ENCODE measurements at regions not wholly inside any gene's neighbourhood (a gene's known extent, or its start where the extent isn't known, plus 50 kb on each side); places are given as distances from the start of the nearest gene placed in this dataset.

DNA sequence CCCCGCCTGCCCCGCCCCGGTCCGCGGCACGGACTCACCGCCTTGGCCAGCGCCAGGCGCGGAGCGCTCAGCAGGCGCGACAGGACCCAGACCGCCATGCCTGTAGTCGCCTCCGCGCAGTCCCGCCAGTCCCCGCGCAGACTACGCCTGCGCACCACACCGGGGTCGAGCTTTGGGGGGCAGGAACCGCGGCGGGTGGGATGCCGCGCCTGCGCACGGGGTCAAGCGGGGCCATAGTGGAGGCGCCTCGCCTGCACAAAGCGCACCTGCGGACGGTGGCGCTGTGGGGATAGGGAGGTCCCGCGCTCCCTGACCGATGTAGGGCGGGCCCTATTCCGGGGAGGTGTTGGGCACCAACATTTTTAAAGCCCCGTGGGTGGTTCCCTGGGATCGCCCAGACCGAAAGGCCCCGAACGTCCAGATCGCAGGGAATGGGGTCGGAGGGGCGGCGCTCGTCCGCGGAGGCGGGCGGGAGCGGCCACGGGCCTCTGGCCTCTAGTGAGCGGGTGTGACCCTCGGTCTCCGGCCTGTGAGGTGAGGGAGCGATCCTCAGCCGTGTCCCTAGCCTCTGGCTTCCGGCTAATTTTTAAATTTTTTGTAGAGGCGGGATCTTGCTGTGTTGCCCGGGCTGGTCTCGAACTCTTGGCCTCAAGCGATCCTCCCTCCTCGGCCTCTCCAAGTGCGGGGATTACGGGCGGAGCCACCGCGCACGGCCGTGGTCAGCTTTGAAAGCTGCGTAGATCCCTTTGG, 70.8 kb upstream of the LPCAT1 start:
- TF ChIP-seq SUZ12 (IDR thresholded peaks at IDR 0.05; ENCODE audit: low read depth, low read length) (no peak), FOXJ3 (CRISPR knock-in tag; IDR thresholded peaks at IDR 0.05; ENCODE audit: borderline replicate concordance) (no peak), PLRG1 (conservative IDR thresholded peaks at IDR 0.05) (no peak), CTCF (CRISPR knock-in tag; IDR thresholded peaks at IDR 0.05) (peak; percentile 92), PHF8 (CRISPR knock-in tag; IDR thresholded peaks at IDR 0.05) (peak; percentile 77), TP53 (CRISPR knock-in tag; conservative IDR thresholded peaks at IDR 0.05) (no peak), HNF4A (CRISPR knock-in tag; IDR thresholded peaks at IDR 0.05) (no peak), KLF12 (CRISPR knock-in tag; IDR thresholded peaks at IDR 0.05; ENCODE audit: borderline replicate concordance) (no peak; the same call in 1 of the 2 replicates), ZSCAN9 (CRISPR knock-in tag; IDR thresholded peaks at IDR 0.05; ENCODE audit: borderline replicate concordance) (peak; percentile 65; the same call in 1 of the 2 replicates), RBAK (CRISPR knock-in tag; IDR thresholded peaks at IDR 0.05) (no peak), ZBTB7A (CRISPR knock-in tag; IDR thresholded peaks at IDR 0.05) (no peak; the same call in 1 of the 2 replicates)
- TF ChIP-seq, protein P1, sequence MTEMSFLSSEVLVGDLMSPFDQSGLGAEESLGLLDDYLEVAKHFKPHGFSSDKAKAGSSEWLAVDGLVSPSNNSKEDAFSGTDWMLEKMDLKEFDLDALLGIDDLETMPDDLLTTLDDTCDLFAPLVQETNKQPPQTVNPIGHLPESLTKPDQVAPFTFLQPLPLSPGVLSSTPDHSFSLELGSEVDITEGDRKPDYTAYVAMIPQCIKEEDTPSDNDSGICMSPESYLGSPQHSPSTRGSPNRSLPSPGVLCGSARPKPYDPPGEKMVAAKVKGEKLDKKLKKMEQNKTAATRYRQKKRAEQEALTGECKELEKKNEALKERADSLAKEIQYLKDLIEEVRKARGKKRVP (CRISPR knock-in tag; IDR thresholded peaks at IDR 0.05) = no peak
- TF ChIP-seq, protein P2, sequence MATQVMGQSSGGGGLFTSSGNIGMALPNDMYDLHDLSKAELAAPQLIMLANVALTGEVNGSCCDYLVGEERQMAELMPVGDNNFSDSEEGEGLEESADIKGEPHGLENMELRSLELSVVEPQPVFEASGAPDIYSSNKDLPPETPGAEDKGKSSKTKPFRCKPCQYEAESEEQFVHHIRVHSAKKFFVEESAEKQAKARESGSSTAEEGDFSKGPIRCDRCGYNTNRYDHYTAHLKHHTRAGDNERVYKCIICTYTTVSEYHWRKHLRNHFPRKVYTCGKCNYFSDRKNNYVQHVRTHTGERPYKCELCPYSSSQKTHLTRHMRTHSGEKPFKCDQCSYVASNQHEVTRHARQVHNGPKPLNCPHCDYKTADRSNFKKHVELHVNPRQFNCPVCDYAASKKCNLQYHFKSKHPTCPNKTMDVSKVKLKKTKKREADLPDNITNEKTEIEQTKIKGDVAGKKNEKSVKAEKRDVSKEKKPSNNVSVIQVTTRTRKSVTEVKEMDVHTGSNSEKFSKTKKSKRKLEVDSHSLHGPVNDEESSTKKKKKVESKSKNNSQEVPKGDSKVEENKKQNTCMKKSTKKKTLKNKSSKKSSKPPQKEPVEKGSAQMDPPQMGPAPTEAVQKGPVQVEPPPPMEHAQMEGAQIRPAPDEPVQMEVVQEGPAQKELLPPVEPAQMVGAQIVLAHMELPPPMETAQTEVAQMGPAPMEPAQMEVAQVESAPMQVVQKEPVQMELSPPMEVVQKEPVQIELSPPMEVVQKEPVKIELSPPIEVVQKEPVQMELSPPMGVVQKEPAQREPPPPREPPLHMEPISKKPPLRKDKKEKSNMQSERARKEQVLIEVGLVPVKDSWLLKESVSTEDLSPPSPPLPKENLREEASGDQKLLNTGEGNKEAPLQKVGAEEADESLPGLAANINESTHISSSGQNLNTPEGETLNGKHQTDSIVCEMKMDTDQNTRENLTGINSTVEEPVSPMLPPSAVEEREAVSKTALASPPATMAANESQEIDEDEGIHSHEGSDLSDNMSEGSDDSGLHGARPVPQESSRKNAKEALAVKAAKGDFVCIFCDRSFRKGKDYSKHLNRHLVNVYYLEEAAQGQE (IDR thresholded peaks at IDR 0.05; ENCODE audit: borderline replicate concordance in 1 of 2, low read depth in 1 of 2, low read length in 2 of 2) = no peak
- TF ChIP-seq, protein P3, sequence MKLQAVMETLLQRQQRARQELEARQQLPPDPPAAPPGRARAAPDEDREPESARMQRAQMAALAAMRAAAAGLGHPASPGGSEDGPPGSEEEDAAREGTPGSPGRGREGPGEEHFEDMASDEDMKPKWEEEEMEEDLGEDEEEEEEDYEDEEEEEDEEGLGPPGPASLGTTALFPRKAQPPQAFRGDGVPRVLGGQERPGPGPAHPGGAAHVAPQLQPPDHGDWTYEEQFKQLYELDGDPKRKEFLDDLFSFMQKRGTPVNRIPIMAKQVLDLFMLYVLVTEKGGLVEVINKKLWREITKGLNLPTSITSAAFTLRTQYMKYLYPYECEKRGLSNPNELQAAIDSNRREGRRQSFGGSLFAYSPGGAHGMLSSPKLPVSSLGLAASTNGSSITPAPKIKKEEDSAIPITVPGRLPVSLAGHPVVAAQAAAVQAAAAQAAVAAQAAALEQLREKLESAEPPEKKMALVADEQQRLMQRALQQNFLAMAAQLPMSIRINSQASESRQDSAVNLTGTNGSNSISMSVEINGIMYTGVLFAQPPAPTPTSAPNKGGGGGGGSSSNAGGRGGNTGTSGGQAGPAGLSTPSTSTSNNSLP (IDR thresholded peaks at IDR 0.05; ENCODE audit: low read depth, low read length) = no peak

Data from HepG2 (cell line).